ENCODE measurements at regions not wholly inside any gene's neighbourhood (a gene's known extent, or its start where the extent isn't known, plus 50 kb on each side); places are given as distances from the start of the nearest gene placed in this dataset.

DNA sequence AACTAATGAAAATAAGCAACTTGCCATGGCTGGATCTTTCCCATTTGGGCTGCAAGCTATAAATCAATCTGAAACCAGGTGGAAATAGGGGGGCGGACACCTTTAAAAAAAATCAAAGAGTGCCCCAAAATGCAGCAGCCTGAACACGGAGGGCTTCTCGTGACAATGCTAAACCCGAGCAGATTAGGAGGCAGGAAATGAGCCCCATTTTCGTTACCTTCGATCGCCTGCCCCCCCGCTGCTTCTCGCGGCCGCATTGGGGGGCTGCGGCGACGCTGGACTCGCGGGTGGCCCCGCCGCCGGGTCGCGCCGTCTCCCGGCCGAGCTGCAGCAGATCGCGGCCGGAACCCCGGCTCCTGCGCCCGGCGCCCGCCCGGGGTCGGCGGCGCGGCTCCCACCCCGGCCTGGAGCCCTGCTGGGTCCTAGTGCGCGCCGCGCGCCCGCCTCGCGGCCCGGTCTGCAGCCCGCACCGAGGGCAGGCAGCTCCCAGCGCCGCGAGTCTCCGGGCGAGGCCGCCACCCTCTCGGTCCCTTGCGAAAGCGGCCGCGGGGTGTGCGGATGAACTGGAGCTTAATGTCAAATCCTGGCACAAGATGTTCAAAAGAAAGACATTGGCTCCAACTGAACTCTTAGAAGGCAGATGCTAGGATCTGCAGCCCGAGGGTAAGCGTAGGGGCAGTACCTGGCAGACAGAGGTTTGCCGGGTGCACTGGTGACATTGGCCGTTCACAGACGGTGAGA is 201.9 kb upstream of the FOXN3 start:
- Histone ChIP-seq H3K9ac (ENCODE audit: low read length) (peak overlapping the region; percentile 64), H3F3A (ENCODE audit: insufficient read depth, low read length, poor library complexity, severe bottlenecking) (no peaks in the 10 kb centered on the region), H3K27me3 (ENCODE audit: insufficient read depth, low read depth, low read length) (peaks cover 14% of the 10 kb centered on the region), H4K20me1 (ENCODE audit: insufficient read depth) (no peaks in the 10 kb centered on the region), H3K4me2 (ENCODE audit: low read length) (peak overlapping the region; percentile 89), H3K79me2 (replicated peaks; ENCODE audit: insufficient read depth, low read length) (no peaks in the 10 kb centered on the region), H3K4me3 (ENCODE audit: low read length) (peak overlapping the region; percentile 70), H3K27ac (ENCODE audit: low read length) (no peak overlapping the region), H3K36me3 (ENCODE audit: insufficient read depth, low read length) (no peaks in the 10 kb centered on the region), H3K9me3 (ENCODE audit: low read length) (no peaks in the 10 kb centered on the region), H3K9me2 (ENCODE audit: insufficient read depth, low read length) (no peaks in the 10 kb centered on the region), H2AFZ (ENCODE audit: low read depth, low read length) (no peak overlapping the region)
- no peak for TF ChIP-seq TAF1 (IDR thresholded peaks at IDR 0.05; ENCODE audit: low read depth)
- TF ChIP-seq SMC3 (conservative IDR thresholded peaks at IDR 0.05; ENCODE audit: poor library complexity): peak; percentile 61
- peak; percentile 55 for TF ChIP-seq RAD21 (conservative IDR thresholded peaks at IDR 0.05)
- peak; percentile 51 for TF ChIP-seq MXI1 (conservative IDR thresholded peaks at IDR 0.05; ENCODE audit: poor library complexity, severe bottlenecking)
- peak; percentile 22 for TF ChIP-seq REST (IDR thresholded peaks at IDR 0.05; ENCODE audit: borderline replicate concordance)
- TF ChIP-seq POLR2AphosphoS5 (IDR thresholded peaks at IDR 0.05): peak; percentile 31
- TF ChIP-seq, protein P1, sequence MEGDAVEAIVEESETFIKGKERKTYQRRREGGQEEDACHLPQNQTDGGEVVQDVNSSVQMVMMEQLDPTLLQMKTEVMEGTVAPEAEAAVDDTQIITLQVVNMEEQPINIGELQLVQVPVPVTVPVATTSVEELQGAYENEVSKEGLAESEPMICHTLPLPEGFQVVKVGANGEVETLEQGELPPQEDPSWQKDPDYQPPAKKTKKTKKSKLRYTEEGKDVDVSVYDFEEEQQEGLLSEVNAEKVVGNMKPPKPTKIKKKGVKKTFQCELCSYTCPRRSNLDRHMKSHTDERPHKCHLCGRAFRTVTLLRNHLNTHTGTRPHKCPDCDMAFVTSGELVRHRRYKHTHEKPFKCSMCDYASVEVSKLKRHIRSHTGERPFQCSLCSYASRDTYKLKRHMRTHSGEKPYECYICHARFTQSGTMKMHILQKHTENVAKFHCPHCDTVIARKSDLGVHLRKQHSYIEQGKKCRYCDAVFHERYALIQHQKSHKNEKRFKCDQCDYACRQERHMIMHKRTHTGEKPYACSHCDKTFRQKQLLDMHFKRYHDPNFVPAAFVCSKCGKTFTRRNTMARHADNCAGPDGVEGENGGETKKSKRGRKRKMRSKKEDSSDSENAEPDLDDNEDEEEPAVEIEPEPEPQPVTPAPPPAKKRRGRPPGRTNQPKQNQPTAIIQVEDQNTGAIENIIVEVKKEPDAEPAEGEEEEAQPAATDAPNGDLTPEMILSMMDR (IDR thresholded peaks at IDR 0.05; ENCODE audit: poor library complexity, severe bottlenecking): no peak
- peak; percentile 40 for TF ChIP-seq EP300 (conservative IDR thresholded peaks at IDR 0.05; ENCODE audit: poor library complexity, severe bottlenecking)
- TF ChIP-seq EZH2 (IDR thresholded peaks at IDR 0.05; ENCODE audit: borderline replicate concordance, insufficient read depth, low read length, poor library complexity, severe bottlenecking): no peak

GRCh38 chr14:89618330-89618708 is 201.3 kb upstream of the FOXN3 start:
- peak overlapping the region; percentile 64 for H3K9ac ChIP-seq (ENCODE audit: low read length)
- peak overlapping the region; percentile 89 for H3K4me2 ChIP-seq (ENCODE audit: low read length)
- no peaks in the 10 kb centered on the region for H4K20me1 ChIP-seq (ENCODE audit: insufficient read depth)
- no peak overlapping the region for H2AFZ ChIP-seq (ENCODE audit: low read depth, low read length)
- no peaks in the 10 kb centered on the region for H3F3A ChIP-seq (ENCODE audit: insufficient read depth, low read length, poor library complexity, severe bottlenecking)
- H3K79me2 ChIP-seq (replicated peaks; ENCODE audit: insufficient read depth, low read length): no peaks in the 10 kb centered on the region
- H3K36me3 ChIP-seq (ENCODE audit: insufficient read depth, low read length): no peaks in the 10 kb centered on the region
- no peaks in the 10 kb centered on the region for H3K9me2 ChIP-seq (ENCODE audit: insufficient read depth, low read length)
- peaks cover 14% of the 10 kb centered on the region for H3K27me3 ChIP-seq (ENCODE audit: insufficient read depth, low read depth, low read length)
- no peak overlapping the region for H3K27ac ChIP-seq (ENCODE audit: low read length)
- TF ChIP-seq TAF1 (IDR thresholded peaks at IDR 0.05; ENCODE audit: low read depth): no peak
- no peak for TF ChIP-seq RAD21 (conservative IDR thresholded peaks at IDR 0.05)
- TF ChIP-seq EP300 (conservative IDR thresholded peaks at IDR 0.05; ENCODE audit: poor library complexity, severe bottlenecking): no peak
- TF ChIP-seq EZH2 (IDR thresholded peaks at IDR 0.05; ENCODE audit: borderline replicate concordance, insufficient read depth, low read length, poor library complexity, severe bottlenecking): no peak
- H3K9me3 ChIP-seq (ENCODE audit: low read length): no peaks in the 10 kb centered on the region
- H3K4me3 ChIP-seq (ENCODE audit: low read length): peak overlapping the region; percentile 70

All from neural cell (in vitro differentiated cells).